Astrocyte of the hippocampus (primary cell): ENCODE measurements at regions not wholly inside any gene's neighbourhood (a gene's known extent, or its start where the extent isn't known, plus 50 kb on each side); places are given as distances from the start of the nearest gene placed in this dataset.

Source experiments
- DNase-seq: peaks from one replicate; pipeline ENCODE4 v3.0.0; 2011; ENCODE audit warnings: low read depth, low spot score

GRCh38 chr4:155521382-155521781 lies 144.6 kb upstream of the MAP9 start:
- no peak for DNase-seq

GRCh38 chr4:155515444-155516075 lies 138.8 kb upstream of the MAP9 start:
- DNase-seq: no peak

- no peak for DNase-seq
These were observed 137.9 kb upstream of the MAP9 start for GRCh38 chr4:155514628-155515027.

- no peak for DNase-seq
These were observed 136.1 kb upstream of the MAP9 start for GRCh38 chr4:155512817-155513216.

- DNase-seq: no peak
These were observed 135.3 kb upstream of the MAP9 start for GRCh38 chr4:155512046-155512445.

- DNase-seq: no peak
These were observed 134.0 kb upstream of the MAP9 start for GRCh38 chr4:155510771-155511170.

GRCh38 chr4:155509555-155509954 lies 132.8 kb upstream of the MAP9 start:
- no peak for DNase-seq

- DNase-seq: no peak
These were observed 130.0 kb upstream of the MAP9 start for GRCh38 chr4:155506745-155507144.

GRCh38 chr4:155505321-155505720 lies 128.6 kb upstream of the MAP9 start:
- no peak for DNase-seq

GRCh38 chr4:155497306-155497705 lies 120.5 kb upstream of the MAP9 start:
- no peak for DNase-seq

GRCh38 chr4:155496294-155496626 lies 119.5 kb upstream of the MAP9 start:
- DNase-seq: no peak

- no peak for DNase-seq
These were observed 119.0 kb upstream of the MAP9 start for GRCh38 chr4:155495572-155496293.

- no peak for DNase-seq
These were observed 117.4 kb upstream of the MAP9 start for GRCh38 chr4:155494037-155494718.

- peak; percentile 5 for DNase-seq
These were observed 114.8 kb upstream of the MAP9 start for GRCh38 chr4:155491336-155492120.

- DNase-seq: no peak
These were observed 112.5 kb upstream of the MAP9 start for GRCh38 chr4:155489271-155489670.

GRCh38 chr4:155488691-155489090 lies 111.9 kb upstream of the MAP9 start:
- no peak for DNase-seq

GRCh38 chr4:155487210-155487609 lies 110.4 kb upstream of the MAP9 start:
- no peak for DNase-seq

GRCh38 chr4:155481150-155481549 lies 104.4 kb upstream of the MAP9 start:
- DNase-seq: no peak

- DNase-seq: no peak
These were observed 103.1 kb upstream of the MAP9 start for GRCh38 chr4:155479835-155480234.

GRCh38 chr4:155478336-155478835 lies 101.6 kb upstream of the MAP9 start:
- DNase-seq: no peak

- no peak for DNase-seq
These were observed 98.0 kb upstream of the MAP9 start for GRCh38 chr4:155474758-155475157.
